H1 (cell line): ENCODE measurements at regions not wholly inside any gene's neighbourhood (a gene's known extent, or its start where the extent isn't known, plus 50 kb on each side); places are given as distances from the start of the nearest gene placed in this dataset.

Source experiments
- BRCA1 ChIP-seq: IDR thresholded peaks from 2 replicates; pipeline ENCODE4 v1.6.1; 2012; ENCODE audit warnings: low read depth, low read length, improper control_type of control experiment
- CBX5 ChIP-seq: fragments of 300-800, 300-1000 bp; sonication (generic); IDR thresholded peaks from 2 replicates; pipeline ENCODE4 v1.7.1; 2016; ENCODE audit warnings: antibody characterized with exemption, low read length, low read depth
- CBX8 ChIP-seq: fragments of 300-800, 300-1000 bp; sonication (generic); IDR thresholded peaks from 2 replicates; pipeline ENCODE4 v1.7.1; 2016; ENCODE audit warnings: low read depth, low read length, borderline replicate concordance
- CEBPB ChIP-seq: IDR thresholded peaks from 2 replicates; pipeline ENCODE4 v1.6.1; 2012; ENCODE audit warnings: low read depth, low read length
- FOSL1 ChIP-seq: IDR thresholded peaks from 2 replicates; pipeline ENCODE4 v1.6.1; 2011; ENCODE audit warnings: mild to moderate bottlenecking, low read depth, low read length, moderate library complexity; ENCODE audit not compliant: insufficient read depth
- HDAC6 ChIP-seq: IDR thresholded peaks from one replicate; pipeline ENCODE4 v1.7.1; 2012; ENCODE audit warnings: low read depth, mild to moderate bottlenecking, inconsistent platforms, low read length, moderate library complexity
- MAFK ChIP-seq: IDR thresholded peaks from 2 replicates; pipeline ENCODE4 v1.6.1; 2012; ENCODE audit warnings: low read depth, mild to moderate bottlenecking, improper control_type of control experiment, low read length
- PHF8 ChIP-seq: fragments of 200-600 bp; sonication (generic); conservative IDR thresholded peaks from 2 replicates; pipeline ENCODE4 v1.7.1; 2012; ENCODE audit warnings: low read depth, mild to moderate bottlenecking, inconsistent platforms, low read length, moderate library complexity
- SRF ChIP-seq: IDR thresholded peaks from 2 replicates; pipeline ENCODE4 v1.6.1; 2011; ENCODE audit warnings: mild to moderate bottlenecking, low read depth, low read length, moderate library complexity
- TF ChIP-seq, protein P1 (sequence below): IDR thresholded peaks from 2 replicates; pipeline ENCODE4 v1.6.1; 2012; ENCODE audit warnings: inconsistent platforms

- no peak for TF ChIP-seq SRF
- TF ChIP-seq PHF8 = no peak
- TF ChIP-seq CBX8 = no peak
- TF ChIP-seq HDAC6 = no peak
- no peak for TF ChIP-seq CBX5
- TF ChIP-seq MAFK = no peak
- no peak for TF ChIP-seq CEBPB
- TF ChIP-seq FOSL1 = no peak
- TF ChIP-seq BRCA1 = no peak
- TF ChIP-seq, protein P1, sequence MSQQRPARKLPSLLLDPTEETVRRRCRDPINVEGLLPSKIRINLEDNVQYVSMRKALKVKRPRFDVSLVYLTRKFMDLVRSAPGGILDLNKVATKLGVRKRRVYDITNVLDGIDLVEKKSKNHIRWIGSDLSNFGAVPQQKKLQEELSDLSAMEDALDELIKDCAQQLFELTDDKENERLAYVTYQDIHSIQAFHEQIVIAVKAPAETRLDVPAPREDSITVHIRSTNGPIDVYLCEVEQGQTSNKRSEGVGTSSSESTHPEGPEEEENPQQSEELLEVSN = no peak
Observed at GRCh38 chr2:140136861-140137260, 1356.7 kb upstream of the NXPH2 start (continued).
